ENCODE measurements at regions not wholly inside any gene's neighbourhood (a gene's known extent, or its start where the extent isn't known, plus 50 kb on each side); places are given as distances from the start of the nearest gene placed in this dataset.

- Histone ChIP-seq H3K27ac (no peak overlapping the region), H3K36me3 (no peaks in the 10 kb centered on the region), H3K4me3 (no peak overlapping the region), H3K27me3 (peaks cover 4% of the 10 kb centered on the region), H3K9me3 (no peaks in the 10 kb centered on the region), H3K4me1 (peaks cover 0 to 7% (median 3%) of the 10 kb centered on the region in 4 donors)
- no peak for TF ChIP-seq POLR2AphosphoS5 (IDR thresholded peaks at IDR 0.05)
- TF ChIP-seq EP300 (IDR thresholded peaks at IDR 0.05; ENCODE audit: low read depth) = no peak
- TF ChIP-seq CTCF (IDR thresholded peaks at IDR 0.05) = no peak
- TF ChIP-seq POLR2A (IDR thresholded peaks at IDR 0.05) = no peak
- WGBS, 2 donors (ENCODE audit: low coverage in 1 of 2) = 57 to 60% methylated on average over 1 of the region's 1 CpG
- in situ Hi-C loops (cut with MboI; ENCODE audit: low pct_ligation_motif_present in 1 of 4, low pct_unique_long_range_greater_than_20kb in 1 of 4, low sequenced_read_pairs in 3 of 4) (no loop called here), intact Hi-C loops (cut with DNase I; ENCODE audit: low total_unique reads) (no loop called here)
- DNase-seq = no peak
Measured at GRCh38 chr14:106811162-106811561, 1284.8 kb downstream of the TMEM121 start.

- no peaks in the 10 kb centered on the region for H3K36me3 ChIP-seq
- in situ Hi-C loops (cut with MboI; ENCODE audit: low pct_ligation_motif_present in 1 of 4, low pct_unique_long_range_greater_than_20kb in 1 of 4, low sequenced_read_pairs in 3 of 4) (no loop called here), intact Hi-C loops (cut with DNase I; ENCODE audit: low total_unique reads) (no loop called here)
- peaks cover 0 to 7% (median 3%) of the 10 kb centered on the region in 4 donors for H3K4me1 ChIP-seq
- no peak for TF ChIP-seq EP300 (IDR thresholded peaks at IDR 0.05; ENCODE audit: low read depth)
- no peak for DNase-seq
- no peaks in the 10 kb centered on the region for H3K9me3 ChIP-seq
- peaks cover 9% of the 10 kb centered on the region for H3K27me3 ChIP-seq
- no peak overlapping the region for H3K4me3 ChIP-seq
- 89% methylated on average over 36 of the region's 37 CpGs; no CpG with 5 or more reads in 1 of the 2 donors for WGBS, 2 donors (ENCODE audit: low coverage in 1 of 2)
- no peak overlapping the region for H3K27ac ChIP-seq
Measured at GRCh38 chr14:106812788-106813476, 1286.5 kb downstream of the TMEM121 start.

GRCh38 chr14:106813477-106813823, 1287.1 kb downstream of the TMEM121 start:
- in situ Hi-C loops (cut with MboI; ENCODE audit: low pct_ligation_motif_present in 1 of 4, low pct_unique_long_range_greater_than_20kb in 1 of 4, low sequenced_read_pairs in 3 of 4) = no loop called here
- intact Hi-C loops (cut with DNase I; ENCODE audit: low total_unique reads) = no loop called here
- 75% methylated on average over 8 of the region's 9 CpGs; no CpG with 5 or more reads in 1 of the 2 donors for WGBS, 2 donors (ENCODE audit: low coverage in 1 of 2)
- Histone ChIP-seq H3K36me3 (no peaks in the 10 kb centered on the region), H3K27ac (no peak overlapping the region), H3K4me3 (no peak overlapping the region), H3K27me3 (peaks cover 9% of the 10 kb centered on the region), H3K9me3 (no peaks in the 10 kb centered on the region), H3K4me1 (peaks cover 0 to 7% (median 3%) of the 10 kb centered on the region in 4 donors)
- TF ChIP-seq CTCF (IDR thresholded peaks at IDR 0.05) = no peak
- TF ChIP-seq POLR2A (IDR thresholded peaks at IDR 0.05) = no peak
- no peak for DNase-seq

GRCh38 chr14:106820119-106820518, 1293.7 kb downstream of the TMEM121 start:
- 100% methylated on average over 1 of the region's 1 CpG for WGBS, 2 donors (ENCODE audit: low coverage in 1 of 2)
- no peak for DNase-seq
- Histone ChIP-seq H3K27me3 (peaks cover 13% of the 10 kb centered on the region), H3K36me3 (no peaks in the 10 kb centered on the region), H3K4me3 (no peak overlapping the region), H3K27ac (no peak overlapping the region), H3K9me3 (no peaks in the 10 kb centered on the region), H3K4me1 (no peaks in the 10 kb centered on the region)
- TF ChIP-seq CTCF (IDR thresholded peaks at IDR 0.05) (no peak), EP300 (IDR thresholded peaks at IDR 0.05; ENCODE audit: low read depth) (no peak), POLR2AphosphoS5 (IDR thresholded peaks at IDR 0.05) (no peak), POLR2A (IDR thresholded peaks at IDR 0.05) (no peak)
- intact Hi-C loops (cut with DNase I; ENCODE audit: low total_unique reads) (no loop called here), in situ Hi-C loops (cut with MboI; ENCODE audit: low pct_ligation_motif_present in 1 of 4, low pct_unique_long_range_greater_than_20kb in 1 of 4, low sequenced_read_pairs in 3 of 4) (no loop called here)

GRCh38 chr14:106821119-106821518, 1294.7 kb downstream of the TMEM121 start:
- Histone ChIP-seq H3K27me3 (peaks cover 9% of the 10 kb centered on the region), H3K27ac (no peak overlapping the region), H3K4me1 (no peaks in the 10 kb centered on the region), H3K4me3 (no peak overlapping the region), H3K9me3 (no peaks in the 10 kb centered on the region), H3K36me3 (no peaks in the 10 kb centered on the region)
- intact Hi-C loops (cut with DNase I; ENCODE audit: low total_unique reads) = no loop called here
- DNase-seq = no peak
- TF ChIP-seq CTCF (IDR thresholded peaks at IDR 0.05) = no peak
- no peak for TF ChIP-seq EP300 (IDR thresholded peaks at IDR 0.05; ENCODE audit: low read depth)
- no peak for TF ChIP-seq POLR2A (IDR thresholded peaks at IDR 0.05)
- TF ChIP-seq POLR2AphosphoS5 (IDR thresholded peaks at IDR 0.05) = no peak
- in situ Hi-C loops (cut with MboI; ENCODE audit: low pct_ligation_motif_present in 1 of 4, low pct_unique_long_range_greater_than_20kb in 1 of 4, low sequenced_read_pairs in 3 of 4) = no loop called here
